ENCODE measurements at regions not wholly inside any gene's neighbourhood (a gene's known extent, or its start where the extent isn't known, plus 50 kb on each side); places are given as distances from the start of the nearest gene placed in this dataset.
"Not testable (repeated sequence)": the region's sequence is repeated elsewhere in the genome, so short reads cannot be mapped to it uniquely, and the experiment has no call there.

DNA sequence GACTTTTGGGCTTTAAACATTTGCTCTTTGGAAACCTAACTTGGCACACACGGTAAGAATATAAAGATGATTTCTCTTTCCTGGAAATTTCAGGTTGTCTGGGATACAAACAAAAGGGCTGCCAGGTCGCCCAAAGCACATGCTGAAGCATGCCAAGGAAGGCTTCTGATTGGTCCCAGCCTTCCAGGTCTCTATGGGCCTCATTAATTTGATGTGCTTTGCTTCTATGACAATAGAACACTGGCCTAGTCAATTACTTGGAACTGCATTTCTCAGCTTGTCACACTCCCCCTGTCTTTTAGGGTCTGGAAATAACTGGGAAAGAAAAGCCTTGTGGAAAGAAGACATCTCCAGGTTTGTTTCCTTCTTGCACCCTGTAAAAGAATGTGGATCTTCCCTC is 228.9 kb downstream of the ADCYAP1 start:
- DNase-seq (ENCODE audit: low spot score), result no peak

DNA sequence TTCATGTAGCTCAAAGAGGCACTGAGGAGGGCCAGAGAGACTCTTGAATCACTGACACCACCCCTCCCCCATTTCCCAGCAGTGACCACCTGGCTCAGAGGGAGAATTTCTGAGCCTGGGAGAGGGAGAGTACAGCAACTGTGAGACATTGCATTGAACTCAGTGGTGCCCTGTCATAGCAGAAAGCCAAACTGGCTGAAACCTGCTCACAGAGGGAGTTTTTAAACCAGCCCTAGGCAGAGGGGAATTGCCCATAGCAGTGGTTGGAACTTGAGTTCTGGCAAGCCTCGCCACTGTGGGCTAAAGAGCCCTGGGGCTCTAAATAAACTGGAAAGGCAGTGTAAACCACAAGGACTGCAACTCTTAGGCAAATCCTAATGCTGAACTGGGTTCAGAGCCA is 243.1 kb downstream of the ADCYAP1 start:
- DNase-seq (ENCODE audit: low spot score), result no peak

DNA sequence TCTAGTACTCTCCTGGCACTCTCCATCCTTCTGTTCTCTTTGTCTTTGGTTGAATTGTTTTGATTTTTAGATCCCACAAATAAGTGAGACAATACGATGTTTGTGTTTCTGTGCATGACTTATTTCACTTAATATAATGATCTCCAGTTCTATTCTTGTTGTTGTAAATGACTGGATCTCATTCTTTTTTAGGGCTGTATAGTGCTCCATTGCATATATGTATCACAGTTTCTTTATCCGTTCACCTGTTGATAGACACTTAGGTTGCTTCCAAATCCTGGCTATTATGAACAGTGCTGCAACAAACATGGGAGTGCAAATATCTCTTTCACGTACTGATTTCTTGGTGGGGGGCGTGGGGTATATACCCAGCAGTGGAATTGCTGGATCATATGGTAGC is 245.0 kb downstream of the ADCYAP1 start:
- no peak for DNase-seq (ENCODE audit: low spot score)

DNA sequence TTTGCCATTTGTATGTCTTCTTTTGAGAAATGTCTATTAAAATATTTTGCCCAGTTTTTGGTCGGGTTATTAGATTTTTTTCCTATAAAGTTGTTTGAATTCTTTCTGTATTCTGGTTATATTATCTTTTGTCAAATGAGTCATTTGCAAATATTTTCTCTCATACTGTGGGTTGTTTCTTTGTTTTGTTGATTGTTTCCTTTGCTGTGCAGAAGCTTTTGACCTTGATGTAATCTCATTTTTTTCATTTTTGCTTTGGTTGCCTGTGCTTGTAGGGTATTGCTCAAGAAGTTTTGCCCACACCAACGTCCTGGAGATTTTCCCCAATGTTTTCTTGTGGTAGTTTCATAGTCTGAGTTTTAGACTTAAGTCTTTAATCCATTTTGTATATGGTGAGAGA is 245.7 kb downstream of the ADCYAP1 start:
- no peak for DNase-seq (ENCODE audit: low spot score)

DNA sequence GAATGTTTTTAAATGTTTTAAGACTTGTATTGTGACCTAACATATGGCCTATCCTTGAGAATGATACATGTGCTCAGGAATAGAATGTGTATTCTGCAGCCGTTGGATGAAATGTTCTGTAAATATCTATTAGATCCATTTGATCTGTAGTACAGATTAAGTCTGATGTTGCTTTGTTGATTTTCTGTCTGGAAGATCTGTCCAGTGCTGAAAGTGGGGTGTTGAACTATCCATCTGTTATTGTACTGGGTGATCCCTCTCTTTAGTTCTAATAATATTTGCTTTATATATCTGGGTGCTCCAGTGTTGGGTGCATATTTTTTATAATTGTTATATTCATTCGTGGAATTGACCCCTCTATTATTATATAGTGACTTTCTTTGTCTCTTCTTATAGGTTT is 248.3 kb downstream of the ADCYAP1 start:
- DNase-seq (ENCODE audit: low spot score), result not testable (repeated sequence)

DNA sequence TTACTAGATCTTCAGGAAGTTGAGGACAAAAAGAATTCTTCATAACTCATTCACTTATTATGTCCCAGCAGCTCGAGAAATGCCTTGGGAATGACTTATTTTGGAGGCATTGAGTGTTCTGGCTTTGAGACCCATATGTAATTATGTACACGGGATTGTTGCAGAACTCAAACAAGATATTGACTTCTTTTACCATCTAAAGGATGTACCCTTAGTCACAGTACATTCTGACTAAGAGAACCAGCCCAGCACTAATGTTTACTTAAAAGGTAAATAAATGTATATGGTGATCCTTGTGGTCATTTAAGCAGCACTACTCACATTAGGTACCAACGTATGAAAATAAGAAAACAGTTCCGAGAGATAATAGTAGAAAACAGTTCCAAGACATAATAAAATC is 268.9 kb downstream of the ADCYAP1 start:
- no peak for DNase-seq (ENCODE audit: low spot score)

DNA sequence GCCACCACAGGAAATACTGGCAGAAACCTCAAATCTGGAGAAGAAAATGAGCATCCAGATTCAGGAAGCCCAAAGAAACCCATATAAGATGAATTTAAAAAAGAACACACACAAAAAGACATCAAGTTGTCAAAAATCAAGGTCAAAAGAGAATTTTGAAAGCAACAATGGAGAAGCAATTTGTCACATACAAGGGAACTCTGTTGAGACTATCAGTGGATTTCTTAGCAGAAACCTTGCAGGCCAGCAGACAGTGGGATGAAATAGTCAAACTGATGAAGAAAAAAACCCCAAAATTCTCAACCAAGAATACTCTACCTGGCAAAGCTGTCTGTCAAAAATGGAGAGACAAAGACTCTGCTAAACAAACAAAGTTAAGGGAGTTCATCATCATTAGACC is 272.6 kb downstream of the ADCYAP1 start:
- no peak for DNase-seq (ENCODE audit: low spot score)

DNA sequence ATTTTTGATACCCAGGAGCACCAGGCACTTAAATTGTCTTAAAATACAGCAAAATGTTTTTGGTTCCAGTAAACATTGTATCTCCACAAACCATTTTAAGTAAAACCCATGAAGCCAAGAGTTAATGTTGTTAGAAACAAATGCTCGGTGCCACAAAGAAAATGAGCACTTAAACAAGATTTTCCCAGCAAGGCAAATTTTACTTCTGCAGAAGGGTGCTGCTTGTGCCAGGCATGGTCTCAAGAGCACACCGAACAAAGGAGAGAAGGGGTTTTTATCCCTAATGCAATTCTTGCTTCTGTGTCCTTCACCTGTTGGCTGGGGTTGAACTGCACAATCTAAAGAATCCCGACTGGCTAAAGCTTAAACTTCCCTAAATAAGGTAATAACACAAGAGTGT is 286.7 kb downstream of the ADCYAP1 start:
- no peak for DNase-seq (ENCODE audit: low spot score)

DNA sequence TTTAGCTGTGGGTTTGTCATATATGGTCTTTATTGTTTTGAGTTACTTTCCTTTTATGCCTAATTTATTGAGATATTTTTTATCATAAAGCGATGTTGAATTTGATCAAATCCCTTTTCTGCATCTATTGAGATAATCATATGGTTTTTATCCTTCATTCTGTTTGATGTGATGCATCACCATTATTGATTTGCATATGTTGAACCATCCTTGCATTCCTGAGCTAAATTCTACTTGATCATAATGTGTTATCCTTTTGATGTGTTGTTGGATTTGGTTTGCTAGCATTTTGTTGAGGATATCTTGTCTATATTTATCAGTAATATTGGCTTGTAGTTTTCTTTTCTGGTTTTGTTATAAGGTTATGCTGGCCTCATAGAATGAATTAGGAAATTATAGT is 308.5 kb downstream of the ADCYAP1 start:
- no peak for DNase-seq (ENCODE audit: low spot score)

DNA sequence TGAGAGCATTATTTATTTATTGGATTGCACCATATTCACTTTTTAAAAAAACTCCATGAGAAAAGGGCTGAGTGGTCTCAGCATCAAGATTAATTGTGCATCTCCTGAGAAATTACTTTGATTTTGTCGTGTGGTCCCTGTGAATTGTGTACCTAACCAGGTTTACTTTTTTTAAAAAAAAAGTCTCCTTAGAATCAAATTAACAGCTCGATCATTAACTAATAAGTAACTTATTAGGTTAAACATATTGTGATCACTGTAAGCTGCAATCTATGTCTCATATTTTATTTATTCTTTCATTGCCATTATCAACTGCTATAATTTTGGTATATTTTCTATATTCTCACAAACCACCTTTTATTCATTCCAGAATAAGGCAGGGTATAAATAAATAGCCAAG is 318.2 kb downstream of the ADCYAP1 start:
- DNase-seq (ENCODE audit: low spot score), result no peak

DNA sequence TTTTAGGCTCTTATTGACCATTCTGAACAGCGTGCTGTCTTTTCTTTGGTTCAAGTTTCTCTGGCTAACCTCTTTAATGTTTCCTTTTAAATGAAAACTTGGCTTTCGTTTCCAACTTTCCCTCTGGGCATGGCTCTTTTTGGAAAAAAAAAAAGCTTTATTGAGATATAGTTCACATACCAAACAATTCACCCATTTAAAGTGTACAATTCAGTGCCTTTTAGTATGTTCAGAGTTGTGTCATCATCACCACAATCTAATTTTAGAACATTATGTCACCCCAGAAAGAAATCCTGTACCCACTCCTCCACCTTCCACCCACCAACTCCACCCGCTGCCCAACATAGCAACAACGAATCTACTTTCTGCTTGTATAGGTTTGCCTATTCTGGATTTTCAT is 322.4 kb downstream of the ADCYAP1 start:
- DNase-seq (ENCODE audit: low spot score), result no peak

DNA sequence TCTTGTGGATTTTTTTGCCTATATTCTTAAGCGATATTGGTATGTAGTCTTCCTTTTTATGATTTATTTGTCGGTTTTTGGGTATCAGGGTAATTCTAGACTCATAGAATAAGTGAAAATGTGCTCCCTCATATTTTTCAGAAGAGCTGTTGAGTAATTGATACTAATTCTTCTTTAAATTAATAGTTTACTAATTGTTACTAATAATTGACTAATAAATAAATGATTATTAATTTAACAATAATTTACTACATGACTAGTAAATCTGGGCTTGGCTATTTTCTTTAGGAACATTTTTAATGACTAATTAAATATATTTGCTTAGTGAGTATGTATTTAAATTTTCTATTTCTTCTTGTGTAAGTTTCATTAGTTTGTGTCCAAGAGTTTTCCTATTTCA is 325.0 kb downstream of the ADCYAP1 start:
- no peak for DNase-seq (ENCODE audit: low spot score)

DNA sequence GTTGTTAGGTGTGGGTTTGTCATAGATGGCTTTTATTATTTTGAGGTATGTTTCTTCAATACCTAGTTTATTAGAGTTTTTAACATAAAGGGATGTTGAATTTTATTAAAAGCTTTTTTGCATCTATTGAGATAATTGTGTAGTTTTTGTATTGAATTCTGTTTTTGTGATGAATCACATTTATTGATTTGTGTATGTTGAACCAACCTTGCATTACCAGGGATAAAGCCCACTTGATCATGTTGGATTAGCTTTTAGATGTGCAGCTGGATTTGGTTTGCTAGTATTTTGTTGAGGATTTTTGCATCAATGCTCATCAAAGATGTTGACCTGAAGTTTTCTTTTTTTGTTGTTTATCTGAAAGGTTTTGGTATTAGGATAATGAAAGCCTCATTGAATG is 328.2 kb downstream of the ADCYAP1 start:
- DNase-seq (ENCODE audit: low spot score), result no peak

DNA sequence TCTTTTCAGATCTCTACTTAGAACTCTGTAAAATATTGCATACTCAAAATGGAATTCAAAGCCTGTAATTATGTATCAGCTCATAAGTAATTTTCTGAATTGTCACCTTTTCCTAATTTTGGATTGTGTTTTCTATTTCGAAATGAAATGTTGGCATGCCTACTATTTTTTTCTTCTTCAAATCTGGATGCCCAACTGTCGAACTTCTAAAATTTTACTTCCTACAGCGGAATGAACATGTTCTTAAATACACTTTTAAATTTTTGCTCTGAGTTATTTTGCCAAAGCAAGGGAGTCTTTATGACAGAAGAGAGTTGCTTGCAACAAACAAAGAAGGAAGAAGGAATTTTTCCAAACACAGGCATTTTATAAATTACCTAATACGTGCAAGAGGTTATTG is 336.0 kb downstream of the ADCYAP1 start:
- no peak for DNase-seq (ENCODE audit: low spot score)

DNA sequence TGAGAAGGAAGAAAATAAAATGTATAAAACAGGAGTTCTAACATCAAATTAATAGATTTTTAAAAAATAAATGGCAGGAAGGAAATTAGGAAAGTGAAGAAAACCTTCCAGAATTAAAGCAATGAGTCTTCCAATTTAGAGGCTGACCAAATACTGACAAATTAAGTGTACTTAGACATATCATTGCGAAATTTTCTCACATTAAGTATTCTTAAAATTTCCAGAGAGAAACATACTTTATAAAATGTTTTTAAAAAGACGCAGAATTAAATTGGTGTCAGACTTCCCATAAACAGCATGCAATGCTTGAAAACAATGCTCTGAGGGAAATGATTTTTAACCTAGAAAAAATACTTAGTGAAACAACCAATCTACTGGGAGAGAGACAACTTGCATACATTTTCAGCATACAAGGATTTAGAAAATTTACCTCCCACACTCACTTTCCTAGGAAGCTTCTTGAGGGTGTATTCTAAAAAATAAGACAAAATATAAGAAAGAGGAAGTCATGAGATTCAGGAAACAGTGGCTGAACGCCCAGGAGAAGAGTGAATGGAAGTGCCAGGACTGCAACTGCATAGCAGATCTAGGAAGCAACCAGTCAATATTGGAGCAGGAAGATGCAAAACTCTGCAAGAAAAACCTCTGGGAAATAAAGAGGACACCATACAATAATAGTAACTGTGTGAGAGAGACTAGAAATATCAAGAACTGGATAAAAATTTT is 339.9 kb downstream of the ADCYAP1 start:
- no peak for DNase-seq (ENCODE audit: low spot score)

DNA sequence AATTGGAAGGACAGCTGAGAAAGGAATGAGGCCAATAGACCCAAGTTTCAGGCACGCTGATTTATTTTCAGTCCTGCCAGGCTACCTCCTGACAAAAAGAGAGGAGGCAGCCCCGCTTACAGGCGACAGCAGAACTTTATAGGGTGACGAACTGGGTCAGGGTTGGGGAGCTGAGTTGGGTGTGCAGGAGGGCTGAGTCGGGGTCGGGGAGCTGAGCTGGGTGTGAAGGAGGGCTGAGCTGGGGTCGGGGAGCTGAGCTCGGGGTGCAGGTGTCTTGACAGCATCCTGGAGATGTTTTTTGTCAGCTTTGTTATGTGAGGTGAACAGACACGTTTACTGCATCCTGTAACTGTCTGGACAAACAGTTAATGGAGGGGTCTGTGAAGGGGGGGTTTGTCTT is 342.2 kb downstream of the ADCYAP1 start:
- no peak for DNase-seq (ENCODE audit: low spot score)

DNA sequence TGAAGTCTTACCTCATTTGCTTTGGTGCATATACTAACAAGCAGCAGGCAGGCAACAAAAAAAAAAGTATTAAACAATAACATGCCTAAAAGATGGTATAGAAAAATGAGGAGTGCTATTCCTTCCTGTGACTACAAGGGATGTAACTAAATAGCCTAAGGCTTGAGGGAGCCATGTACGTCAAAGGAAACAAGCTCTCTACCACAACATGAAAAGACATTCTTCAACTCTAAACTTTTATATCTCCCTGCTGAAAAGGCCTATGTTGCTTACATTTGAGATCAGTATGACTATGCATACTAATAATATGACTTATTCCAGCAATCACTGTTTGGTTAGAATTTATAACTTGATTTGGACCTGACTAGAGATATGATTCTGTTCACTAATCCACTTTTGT is 347.9 kb downstream of the ADCYAP1 start:
- no peak for DNase-seq (ENCODE audit: low spot score)

DNA sequence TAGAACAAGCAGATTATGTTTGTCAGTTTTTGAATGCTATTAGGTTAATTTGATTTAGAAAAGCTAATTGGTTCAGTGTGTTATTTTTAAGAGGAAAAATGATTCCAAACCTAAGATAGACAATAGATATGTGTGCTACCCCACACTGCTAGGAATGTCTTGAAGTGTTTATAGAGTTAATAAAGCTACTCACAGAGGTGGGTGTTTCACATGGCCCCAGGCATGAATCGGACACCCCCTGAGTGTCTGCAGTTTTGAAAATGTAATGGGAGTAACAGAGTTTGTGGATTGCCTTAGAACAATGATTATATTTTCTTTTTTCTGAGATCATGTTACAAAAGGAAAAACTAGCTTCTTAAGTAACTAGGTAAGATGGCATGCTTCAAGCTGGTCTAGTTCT is 348.3 kb downstream of the ADCYAP1 start:
- DNase-seq (ENCODE audit: low spot score), result no peak

DNA sequence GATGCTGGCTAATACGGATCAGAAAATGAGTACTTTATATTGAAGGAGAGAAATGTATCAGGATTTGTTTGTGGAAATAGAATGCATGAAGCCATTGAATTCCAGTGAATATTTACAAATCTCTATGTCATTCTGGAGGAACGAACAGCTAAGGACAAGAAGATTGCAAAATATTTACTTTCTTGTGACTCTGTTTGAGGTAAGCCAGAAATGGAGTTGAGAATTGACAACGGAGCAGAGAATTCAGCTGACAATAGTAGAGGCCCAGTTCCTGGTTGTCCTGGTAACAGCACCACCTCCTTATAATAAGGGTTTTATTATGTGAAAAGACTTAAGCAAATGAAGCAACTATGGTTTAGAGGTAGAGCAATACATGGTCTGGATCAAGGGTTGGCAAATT is 349.2 kb downstream of the ADCYAP1 start:
- no peak for DNase-seq (ENCODE audit: low spot score)

DNA sequence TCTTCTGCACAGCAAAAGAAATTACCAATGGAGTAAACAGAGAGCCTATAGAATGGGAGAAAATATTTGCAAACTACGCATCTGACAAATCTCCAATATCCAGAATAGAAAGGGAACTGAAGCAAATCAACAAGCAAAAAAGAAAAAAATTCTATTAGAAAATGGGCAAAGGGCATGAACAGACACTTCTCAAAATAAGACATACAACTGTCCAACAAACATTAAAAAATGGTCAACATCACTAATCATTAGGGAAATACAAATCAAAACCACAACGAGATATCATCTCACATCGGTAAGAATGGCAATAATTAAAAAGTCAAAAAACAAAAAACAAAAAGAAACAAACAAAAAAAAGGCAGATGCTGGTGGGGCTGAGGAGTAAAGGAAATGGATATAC is 356.4 kb downstream of the ADCYAP1 start:
- no peak for DNase-seq (ENCODE audit: low spot score)

DNA sequence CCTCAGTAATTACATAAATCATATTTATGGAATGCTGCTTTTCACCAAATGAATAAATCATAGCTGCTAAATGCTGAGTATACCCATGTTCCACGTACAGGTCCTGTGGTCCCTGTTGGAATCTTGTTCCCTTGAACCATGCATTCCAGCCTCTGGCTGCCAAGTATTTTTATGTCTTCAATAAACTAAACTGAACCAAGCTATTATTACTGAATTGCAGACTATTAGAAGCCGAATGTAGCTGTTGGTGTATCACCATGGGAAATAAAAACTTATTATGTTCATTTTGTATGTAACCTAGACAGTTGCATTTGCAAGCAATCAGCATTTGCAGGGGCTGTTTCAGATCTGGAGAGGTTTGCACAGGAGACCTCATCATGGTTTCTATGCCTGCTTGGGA is 362.4 kb downstream of the ADCYAP1 start:
- no peak for DNase-seq (ENCODE audit: low spot score)

DNA sequence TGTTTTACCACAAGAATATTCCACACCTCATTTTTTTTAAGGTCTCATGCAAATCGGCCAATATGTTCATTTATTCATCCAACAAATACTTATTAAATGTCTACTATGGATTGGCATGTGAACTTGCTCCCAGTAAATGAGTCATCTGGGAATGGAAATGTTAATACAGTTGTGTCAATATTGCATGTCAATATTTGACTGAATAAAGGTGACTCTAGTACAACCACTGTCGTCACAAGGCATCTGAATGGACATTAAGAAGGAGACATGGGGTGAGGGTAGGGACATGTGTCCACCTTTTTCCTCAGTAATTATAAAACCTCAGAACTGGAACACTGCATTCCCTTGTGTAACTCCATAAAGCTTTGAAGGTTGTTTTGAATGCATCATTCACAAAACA is 365.4 kb downstream of the ADCYAP1 start:
- no peak for DNase-seq (ENCODE audit: low spot score)

DNA sequence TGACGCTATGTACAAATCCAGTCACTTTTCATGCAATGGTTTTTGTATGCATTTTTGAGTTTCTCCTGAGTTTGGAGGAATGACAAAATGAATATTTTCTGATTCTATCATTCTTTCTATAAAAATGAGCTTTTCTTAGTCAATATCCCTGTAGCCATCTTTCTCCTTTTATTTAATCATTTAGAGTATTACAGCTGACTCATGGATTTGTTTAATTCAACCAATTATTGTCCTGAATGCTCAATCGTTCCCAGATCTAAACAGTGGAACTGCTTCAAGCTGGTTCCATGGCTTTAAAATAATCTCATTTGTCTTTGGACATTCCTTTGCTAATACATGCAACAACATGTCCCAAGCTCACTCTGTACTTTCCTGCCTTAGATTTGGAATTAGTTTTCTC is 368.8 kb downstream of the ADCYAP1 start:
- no peak for DNase-seq (ENCODE audit: low spot score)

DNA sequence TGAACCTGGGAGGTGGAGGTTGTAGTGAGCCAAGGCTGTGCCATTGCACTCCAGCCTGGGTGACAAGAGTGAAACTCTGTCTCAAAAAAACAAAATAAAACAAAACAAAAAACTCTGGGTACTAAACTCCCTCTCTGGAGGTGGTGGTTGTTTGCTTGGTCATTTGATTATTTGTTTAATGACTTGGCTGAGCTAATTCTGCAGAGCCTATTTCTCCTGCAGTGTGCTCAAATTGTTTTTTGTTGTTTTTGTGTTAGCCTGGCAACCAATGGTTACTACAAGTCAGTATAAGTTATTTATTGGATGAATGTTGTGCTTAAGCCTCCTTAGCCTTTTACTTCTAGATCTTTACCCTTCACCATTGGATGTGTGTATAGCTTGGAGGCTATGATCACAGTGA is 387.5 kb downstream of the ADCYAP1 start:
- DNase-seq (ENCODE audit: low spot score), result no peak

DNA sequence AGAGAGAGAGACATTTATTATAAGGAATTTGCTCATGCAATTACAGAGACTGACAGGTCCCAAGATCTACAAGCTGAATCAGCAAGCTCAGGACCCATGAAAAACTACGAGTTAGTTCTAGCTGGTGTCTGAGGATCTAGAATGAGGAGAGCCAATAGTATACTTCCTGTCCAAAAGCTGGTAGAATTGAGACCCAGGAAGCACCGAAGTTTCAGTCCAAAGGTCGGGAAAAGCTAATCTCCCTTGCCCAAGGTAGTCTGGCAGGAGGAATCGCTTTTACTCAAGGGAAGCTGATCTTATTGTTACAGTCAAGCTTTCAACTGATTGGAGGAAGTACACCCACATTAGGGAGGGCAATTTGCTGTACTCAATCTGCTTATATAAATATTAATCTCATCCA is 389.6 kb downstream of the ADCYAP1 start:
- DNase-seq (ENCODE audit: low spot score), result no peak

Data from SW480 (cell line).